Esophagus muscularis mucosa (tissue), 3 donors: ENCODE measurements at regions not wholly inside any gene's neighbourhood (a gene's known extent, or its start where the extent isn't known, plus 50 kb on each side); places are given as distances from the start of the nearest gene placed in this dataset.
"Not testable (repeated sequence)": the region's sequence is repeated elsewhere in the genome, so short reads cannot be mapped to it uniquely, and the experiment has no call there.

Experiments used
- CTCF ChIP-seq, 3 experiments: fragments of 200-600 bp in 2 of 3; fragments of 450-650 bp in 1 of 3; sonication (generic) in 2 of 3; IDR thresholded peaks; one replicate each; pipeline ENCODE4 v1.5.1; 2017 to 2019; ENCODE audit warnings: antibody characterized with exemption in 3 of 3, mild to moderate bottlenecking in 2 of 3, moderate library complexity in 1 of 3
- POLR2A ChIP-seq: fragments of 450-650 bp; IDR thresholded peaks from one replicate; pipeline ENCODE4 v1.6.1; 2017; ENCODE audit warnings: antibody characterized with exemption, moderate library complexity, mild to moderate bottlenecking, low read depth

DNA sequence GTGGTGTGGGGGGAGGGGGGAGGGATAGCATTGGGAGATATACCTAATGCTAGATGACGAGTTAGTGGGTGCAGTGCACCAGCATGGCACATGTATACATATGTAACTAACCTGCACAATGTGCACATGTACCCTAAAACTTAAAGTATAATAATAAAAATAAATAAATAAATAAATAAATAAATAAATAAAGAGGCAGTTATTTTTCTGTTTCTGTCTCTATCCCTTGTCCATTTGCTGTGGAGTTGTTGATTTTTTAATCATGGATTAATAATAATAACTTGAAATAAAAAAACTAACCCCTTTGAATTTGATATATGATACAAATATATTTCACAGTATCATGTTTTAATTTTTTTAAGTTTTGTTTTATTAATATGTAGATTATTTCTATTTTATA lies 53.9 kb upstream of the CD93 start:
- not testable (repeated sequence) for TF ChIP-seq CTCF (IDR thresholded peaks at IDR 0.05); POLR2A
